ENCODE measurements at regions not wholly inside any gene's neighbourhood (a gene's known extent, or its start where the extent isn't known, plus 50 kb on each side); places are given as distances from the start of the nearest gene placed in this dataset.
"Not testable (repeated sequence)": the region's sequence is repeated elsewhere in the genome, so short reads cannot be mapped to it uniquely, and the experiment has no call there.

DNA sequence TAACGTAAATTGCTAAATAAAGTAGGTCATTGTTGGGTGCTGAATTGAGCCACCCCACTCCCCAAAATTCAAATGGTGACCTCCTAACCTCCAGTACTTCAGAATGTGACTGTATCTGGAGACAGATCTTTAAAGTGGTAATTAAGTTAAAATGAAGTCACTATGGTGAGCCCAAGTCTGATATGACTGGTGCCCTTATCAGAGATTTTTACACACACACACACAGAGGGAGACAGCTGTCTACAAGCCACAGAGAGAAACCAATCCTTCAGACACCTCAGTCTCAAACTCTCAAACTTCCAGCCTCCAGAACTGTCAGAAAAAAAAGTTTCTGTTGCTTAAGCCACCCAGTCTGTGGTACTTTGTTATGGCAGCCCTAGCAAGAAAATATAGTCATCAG is 879.2 kb upstream of the INTU start:
- no peak for FAIRE-seq

DNA sequence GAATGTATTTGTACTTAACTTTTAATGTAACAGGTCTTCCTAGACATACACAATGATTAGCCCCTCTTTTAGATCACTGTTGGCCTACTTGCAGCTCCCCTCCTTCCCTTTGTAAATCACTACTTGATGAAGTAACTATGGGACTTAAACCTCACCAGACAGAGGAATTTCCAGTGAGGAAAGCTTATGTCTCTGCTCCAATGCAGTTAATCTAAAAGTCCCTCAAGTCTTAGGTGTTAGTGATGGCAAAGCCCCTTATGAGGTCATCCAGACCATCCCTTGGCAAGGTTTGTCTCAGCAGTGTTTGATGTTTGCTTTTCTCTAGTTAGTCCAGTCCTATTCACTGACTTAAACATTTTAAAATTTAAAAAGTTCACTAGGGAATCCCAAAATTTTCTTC is 877.3 kb upstream of the INTU start:
- no peak for FAIRE-seq

- FAIRE-seq: no peak
These were observed 876.5 kb upstream of the INTU start for GRCh38 chr4:126756050-126756829.

DNA sequence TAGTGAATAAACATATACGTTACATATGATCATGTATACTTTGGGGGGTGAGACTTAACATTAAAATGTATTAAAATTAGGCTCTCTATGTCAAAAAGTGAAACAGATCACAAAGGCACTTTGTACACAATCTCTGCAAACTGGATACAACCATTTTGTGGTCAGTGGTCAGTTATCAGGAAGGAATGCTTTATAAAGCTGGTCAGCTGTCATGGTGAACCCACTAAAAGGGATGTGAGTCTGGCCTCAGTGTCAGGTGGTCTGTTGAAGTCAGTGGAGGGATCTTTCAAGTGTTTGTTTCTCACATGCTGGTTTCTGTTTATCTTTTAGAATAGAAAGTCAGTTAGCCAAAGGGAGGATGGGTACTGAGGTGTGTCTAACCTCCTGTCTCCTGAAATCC is 875.5 kb upstream of the INTU start:
- FAIRE-seq: no peak

DNA sequence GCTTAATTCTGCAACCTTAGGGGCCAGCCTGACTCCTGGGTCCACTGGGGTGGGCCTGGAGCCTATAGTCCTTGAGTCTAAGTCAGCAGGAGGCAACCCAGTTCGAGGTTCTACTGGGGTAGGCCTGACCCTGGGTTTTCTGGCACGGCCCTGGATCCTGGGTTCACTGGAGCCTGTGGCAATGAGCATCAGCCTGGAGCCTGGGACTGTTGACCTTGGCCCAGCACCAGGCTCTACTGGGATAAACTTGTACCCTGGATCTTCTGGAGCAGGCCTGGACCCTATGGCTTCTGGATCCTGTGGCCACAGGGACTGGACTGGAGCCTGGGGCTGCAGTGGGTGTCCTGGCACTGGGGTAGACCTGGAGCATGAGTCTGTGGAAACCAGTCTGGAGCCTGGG is 874.3 kb upstream of the INTU start:
- no peak for FAIRE-seq

DNA sequence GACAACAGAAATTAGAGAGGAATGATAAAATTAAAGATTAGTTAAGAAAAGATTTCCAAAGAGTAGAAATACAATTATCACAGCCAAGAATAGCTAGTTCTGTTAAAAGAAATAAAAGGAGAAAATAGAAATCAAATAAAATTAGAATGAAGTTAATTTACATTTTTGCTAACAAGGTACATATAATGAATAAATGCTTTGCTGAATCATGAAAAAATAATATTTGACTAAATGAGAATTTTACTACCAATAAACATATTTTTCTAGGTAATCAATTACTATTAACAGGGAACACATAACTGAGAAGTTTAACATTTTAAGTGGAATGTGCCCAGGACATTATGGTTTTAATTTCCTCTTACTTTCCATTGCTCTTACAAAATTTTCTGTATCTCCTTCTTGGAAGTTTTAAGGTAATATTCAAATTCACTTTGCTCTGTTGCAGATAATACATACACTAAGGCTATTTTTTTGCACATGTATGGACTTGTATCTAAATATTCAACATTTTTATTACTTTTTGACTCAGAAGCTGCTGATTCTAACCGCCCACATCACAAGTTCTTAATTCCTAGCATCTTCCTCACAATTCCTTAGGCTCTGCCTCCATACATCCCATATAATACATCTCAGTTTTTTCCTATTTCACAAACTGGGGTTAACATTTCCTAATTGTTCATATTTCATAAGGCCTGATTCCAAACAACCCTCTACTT is 870.7 kb upstream of the INTU start:
- FAIRE-seq: no peak

DNA sequence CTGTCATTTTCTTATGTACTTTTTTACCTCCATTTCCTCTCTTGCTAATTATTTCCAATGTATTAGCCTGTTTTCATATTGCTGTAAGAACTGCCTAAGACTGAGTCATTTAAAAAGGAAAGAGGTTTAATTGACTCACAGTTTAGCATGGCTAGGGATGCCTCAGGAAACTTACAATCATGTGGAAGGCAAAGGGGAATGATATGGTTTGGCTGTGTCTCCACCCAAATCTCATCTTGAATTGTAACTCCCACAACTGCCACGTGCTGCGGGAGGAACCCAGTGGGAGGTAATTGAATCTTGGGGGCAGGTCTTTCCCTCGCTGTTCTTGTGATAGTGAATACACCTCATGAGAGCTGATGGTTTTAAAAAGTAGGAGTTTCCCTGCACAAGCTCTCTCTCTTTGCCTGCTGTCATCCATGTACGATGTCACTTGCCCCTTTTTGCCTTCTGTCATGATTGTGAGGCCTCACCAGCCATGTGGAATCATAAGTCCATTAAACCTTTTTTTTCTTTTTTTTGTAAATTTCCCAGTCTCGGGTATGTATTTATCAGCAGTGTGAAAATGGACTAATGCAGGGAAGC is 870.0 kb upstream of the INTU start:
- no peak for FAIRE-seq

GRCh38 chr4:126766241-126766640 is 866.5 kb upstream of the INTU start:
- FAIRE-seq: no peak

GRCh38 chr4:126768338-126768737 is 864.4 kb upstream of the INTU start:
- FAIRE-seq: no peak

DNA sequence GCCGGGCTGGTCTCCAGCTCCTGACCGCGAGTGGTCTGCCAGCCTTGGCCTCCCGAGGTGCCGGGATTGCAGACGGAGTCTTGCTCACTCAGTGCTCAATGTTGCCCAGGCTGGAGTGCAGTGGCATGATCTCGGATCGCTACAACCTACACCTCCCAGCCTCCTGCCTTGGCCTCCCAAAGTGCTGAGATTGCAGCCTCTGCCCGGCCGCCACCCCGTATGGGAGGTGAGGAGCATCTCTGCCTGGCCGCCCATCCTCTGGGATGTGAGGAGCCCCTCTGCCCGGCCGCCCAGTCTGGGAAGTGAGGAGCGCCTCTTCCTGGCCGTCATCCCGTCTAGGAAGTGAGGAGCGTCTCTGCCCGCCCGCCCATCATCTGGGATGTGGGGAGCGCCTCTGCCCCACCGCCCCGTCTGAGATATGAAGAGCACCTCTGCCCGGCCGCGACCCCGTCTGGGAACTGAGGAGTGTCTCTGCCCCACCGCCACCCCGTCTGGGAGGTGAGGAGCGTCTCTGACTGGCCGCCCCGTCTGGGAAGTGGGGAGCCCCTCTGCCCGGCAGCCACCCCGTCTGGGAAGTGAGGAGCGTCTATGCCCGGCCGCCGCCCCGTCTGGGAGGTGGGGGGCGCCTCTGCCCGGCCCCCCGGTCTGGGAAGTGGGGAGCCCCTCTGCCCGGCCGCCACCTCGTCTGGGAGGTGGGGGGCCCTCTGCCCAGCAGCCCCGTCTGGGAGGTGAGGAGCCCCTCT is 861.8 kb upstream of the INTU start:
- FAIRE-seq: not testable (repeated sequence)

- FAIRE-seq: not testable (repeated sequence)
These were observed 861.1 kb upstream of the INTU start for GRCh38 chr4:126771618-126772017.

GRCh38 chr4:126772662-126773061 is 860.1 kb upstream of the INTU start:
- no peak for FAIRE-seq

- FAIRE-seq: no peak
These were observed 857.2 kb upstream of the INTU start for GRCh38 chr4:126775485-126776106.

- FAIRE-seq: no peak
These were observed 856.4 kb upstream of the INTU start for GRCh38 chr4:126776361-126776760.

- no peak for FAIRE-seq
These were observed 855.1 kb upstream of the INTU start for GRCh38 chr4:126777649-126778048.

GRCh38 chr4:126778348-126778747 is 854.4 kb upstream of the INTU start:
- FAIRE-seq: no peak

DNA sequence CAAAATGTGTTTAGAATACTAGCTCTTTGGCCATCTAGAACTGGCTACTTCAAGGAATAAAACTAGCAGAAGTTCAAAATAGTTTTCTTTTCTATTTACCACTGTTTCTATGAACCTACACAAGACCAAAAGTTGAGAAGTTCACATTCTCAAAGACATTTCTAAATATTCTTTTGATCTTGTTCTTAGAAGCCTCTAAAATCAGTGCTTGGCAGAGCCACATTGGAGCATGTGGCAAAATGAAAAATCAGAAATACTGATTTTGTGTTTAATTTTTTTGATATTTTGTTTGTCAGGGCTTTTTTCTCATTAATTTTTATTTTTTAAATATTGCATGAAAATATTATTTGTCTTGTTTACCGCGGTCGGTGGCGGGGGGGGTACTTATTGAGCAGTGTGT is 853.8 kb upstream of the INTU start:
- FAIRE-seq: no peak

GRCh38 chr4:126779436-126780166 is 853.2 kb upstream of the INTU start:
- no peak for FAIRE-seq

DNA sequence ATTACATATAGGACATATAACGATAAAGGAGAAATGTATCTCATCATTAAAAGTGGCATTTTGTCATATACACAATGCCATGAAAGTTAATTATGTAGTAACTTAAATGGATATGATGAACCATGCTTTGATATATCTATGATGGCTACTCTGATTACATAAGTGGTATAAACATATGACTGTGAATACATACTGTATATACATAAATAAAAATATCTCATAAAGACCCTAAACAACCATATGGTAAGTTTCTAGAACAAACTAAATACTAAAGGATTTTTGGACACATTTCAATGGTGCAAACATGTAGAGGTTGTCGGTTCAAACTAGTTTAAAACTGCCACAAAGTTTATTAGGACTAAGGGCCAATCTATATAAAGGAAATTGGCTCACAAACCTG is 849.6 kb upstream of the INTU start:
- peak; percentile 57 for FAIRE-seq

GRCh38 chr4:126784966-126785580 is 847.7 kb upstream of the INTU start:
- no peak for FAIRE-seq

DNA sequence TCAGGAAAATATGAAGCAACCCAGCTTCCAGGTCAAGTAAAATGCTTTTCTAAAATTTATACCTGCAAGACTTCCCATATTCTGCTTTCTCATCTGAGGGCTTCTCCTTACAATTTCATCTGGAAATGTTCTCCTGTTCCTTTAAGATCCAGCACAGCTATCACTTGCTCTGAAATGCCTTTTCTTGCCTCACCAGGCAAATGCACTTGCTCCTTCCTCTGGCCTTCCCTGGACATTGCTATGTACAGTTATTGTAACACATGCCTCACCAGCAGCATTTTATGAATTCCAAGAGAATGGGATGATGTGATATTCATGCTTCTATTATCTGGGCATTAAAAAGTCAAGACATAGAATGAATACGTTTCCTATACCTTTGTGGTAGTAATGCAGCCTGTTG is 842.1 kb upstream of the INTU start:
- FAIRE-seq: no peak

DNA sequence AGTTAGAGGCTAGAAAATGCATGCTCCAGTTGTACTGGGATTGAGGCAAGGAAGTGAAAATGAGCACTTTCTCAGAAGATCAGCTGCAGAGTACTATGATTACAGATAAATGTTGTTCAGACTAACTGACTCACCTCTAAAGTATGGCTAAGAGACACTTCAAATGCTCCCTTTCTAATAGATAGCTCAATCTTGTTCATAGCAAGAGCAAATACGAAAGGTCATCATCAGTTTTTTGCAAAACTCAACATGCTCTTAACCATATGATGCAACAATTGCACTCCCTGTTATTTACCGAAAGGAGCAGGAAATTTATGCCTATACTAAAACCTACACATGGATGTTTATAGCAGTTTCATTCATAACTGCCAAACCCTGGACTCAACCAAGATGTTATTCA is 838.4 kb upstream of the INTU start:
- no peak for FAIRE-seq

Data from endometrium (tissue), 2 donors.